GM18867 (cell line): ENCODE measurements at regions not wholly inside any gene's neighbourhood (a gene's known extent, or its start where the extent isn't known, plus 50 kb on each side); places are given as distances from the start of the nearest gene placed in this dataset.

ENCODE experiments used
- ATAC-seq: cut with Tn5 transposase; IDR thresholded peaks from one replicate; pipeline ENCODE4 v1.9.1; 2021; ENCODE audit warnings: mild to moderate bottlenecking, moderate library complexity; ENCODE audit not compliant: unreplicated experiment

GRCh38 chrX:80306007-80306406 lies 114.2 kb upstream of the TENT5D start:
- ATAC-seq = no peak

DNA sequence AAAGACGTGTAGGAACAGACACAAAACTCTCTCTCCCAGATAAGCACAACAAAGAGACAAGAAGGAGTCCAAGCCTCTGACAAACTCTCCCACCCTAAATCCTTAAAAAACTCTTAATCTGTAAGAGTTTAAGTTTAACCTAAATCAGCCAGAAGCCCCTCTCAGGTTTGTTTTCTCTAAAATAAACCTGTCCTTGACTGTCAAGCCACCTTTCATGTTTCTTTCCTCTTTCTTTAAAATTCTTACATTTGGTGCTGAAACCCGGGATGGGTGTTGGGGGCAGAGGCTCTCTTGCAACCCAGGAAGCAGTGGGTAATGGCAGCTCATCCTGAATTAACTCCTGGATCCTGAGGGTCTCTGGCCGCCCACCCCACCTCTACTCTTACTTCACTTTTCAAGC lies 107.8 kb upstream of the TENT5D start:
- ATAC-seq = no peak

DNA sequence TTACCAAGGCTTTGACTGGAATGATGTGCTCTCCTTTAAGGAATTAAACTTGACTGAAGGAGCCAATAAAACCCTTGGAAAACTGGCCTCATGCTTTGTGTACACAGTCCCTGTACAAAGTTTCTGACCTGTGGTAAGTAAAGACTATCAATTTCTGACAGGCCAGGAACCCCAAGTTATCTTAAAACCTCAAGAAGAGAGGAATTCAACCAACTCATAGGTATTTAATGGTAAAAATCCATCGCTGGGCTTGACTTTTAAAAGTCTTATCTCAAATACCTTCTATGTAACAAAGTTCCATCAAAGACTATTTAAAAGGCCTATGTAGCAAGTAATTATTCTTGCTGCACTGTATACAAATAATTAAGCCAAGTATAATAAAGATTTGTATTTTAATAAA lies 103.7 kb upstream of the TENT5D start:
- no peak for ATAC-seq

GRCh38 chrX:80317646-80318045 lies 102.6 kb upstream of the TENT5D start:
- ATAC-seq = no peak

GRCh38 chrX:80331285-80331684 lies 89.0 kb upstream of the TENT5D start:
- no peak for ATAC-seq

DNA sequence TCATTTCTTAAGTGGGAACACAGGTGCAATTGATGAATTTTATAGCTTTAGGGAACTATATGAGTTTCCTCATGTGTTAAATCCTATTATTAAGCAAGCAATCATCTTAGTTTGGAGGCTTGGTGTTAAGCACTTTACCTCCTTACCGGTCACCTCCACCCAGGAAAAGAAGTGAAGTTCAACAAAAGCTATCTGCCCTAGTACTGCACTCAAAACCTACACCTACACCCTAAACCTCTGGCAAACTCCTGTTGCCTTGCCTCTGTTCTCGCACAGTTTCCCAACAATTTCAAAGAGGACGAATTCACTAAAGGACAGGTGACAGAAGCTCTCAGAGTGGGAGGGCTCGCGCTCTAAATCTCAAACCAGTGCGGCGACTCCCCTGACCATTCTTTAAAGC lies 85.7 kb upstream of the TENT5D start:
- ATAC-seq = no peak

GRCh38 chrX:80335062-80335830 lies 85.0 kb upstream of the TENT5D start:
- no peak for ATAC-seq

GRCh38 chrX:80354966-80355465 lies 65.2 kb upstream of the TENT5D start:
- no peak for ATAC-seq
